PC-9 (cell line): ENCODE measurements at regions not wholly inside any gene's neighbourhood (a gene's known extent, or its start where the extent isn't known, plus 50 kb on each side); places are given as distances from the start of the nearest gene placed in this dataset.

Experiments used
- EZH2 ChIP-seq: fragments of 200-600 bp; sonication (generic); IDR thresholded peaks from 2 replicates; pipeline ENCODE4 v1.8.0; 2017; ENCODE audit warnings: antibody characterized with exemption, low read depth
- TF ChIP-seq, protein P1 (sequence below): fragments of 200-600 bp; sonication (generic); conservative IDR thresholded peaks from 2 replicates; pipeline ENCODE4 v1.6.1; 2017; ENCODE audit warnings: mixed run types, antibody characterized with exemption, mild to moderate bottlenecking, moderate library complexity

DNA sequence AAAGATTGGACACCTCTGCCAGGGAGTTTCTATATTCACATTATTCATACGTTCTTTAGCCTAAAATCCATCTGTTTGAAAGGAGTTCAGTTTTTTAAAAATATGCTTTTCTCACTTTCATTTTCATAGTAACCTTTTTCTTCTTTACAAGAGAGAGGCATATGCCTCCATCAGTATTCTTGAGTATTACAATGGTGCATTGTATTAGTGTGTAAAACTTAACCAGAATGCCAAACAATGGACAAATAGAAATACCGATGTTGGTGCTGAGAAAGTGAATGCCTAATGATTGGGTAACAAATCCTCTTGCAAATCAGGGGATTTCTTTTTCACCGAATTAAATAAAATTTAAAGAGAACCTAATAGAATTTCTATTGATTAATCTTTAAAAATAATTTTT lies 163.2 kb upstream of the LAMA2 start:
- TF ChIP-seq, protein P1, sequence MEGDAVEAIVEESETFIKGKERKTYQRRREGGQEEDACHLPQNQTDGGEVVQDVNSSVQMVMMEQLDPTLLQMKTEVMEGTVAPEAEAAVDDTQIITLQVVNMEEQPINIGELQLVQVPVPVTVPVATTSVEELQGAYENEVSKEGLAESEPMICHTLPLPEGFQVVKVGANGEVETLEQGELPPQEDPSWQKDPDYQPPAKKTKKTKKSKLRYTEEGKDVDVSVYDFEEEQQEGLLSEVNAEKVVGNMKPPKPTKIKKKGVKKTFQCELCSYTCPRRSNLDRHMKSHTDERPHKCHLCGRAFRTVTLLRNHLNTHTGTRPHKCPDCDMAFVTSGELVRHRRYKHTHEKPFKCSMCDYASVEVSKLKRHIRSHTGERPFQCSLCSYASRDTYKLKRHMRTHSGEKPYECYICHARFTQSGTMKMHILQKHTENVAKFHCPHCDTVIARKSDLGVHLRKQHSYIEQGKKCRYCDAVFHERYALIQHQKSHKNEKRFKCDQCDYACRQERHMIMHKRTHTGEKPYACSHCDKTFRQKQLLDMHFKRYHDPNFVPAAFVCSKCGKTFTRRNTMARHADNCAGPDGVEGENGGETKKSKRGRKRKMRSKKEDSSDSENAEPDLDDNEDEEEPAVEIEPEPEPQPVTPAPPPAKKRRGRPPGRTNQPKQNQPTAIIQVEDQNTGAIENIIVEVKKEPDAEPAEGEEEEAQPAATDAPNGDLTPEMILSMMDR = no peak
- no peak for TF ChIP-seq EZH2
